CD4-positive, alpha-beta T cell treated with Interleukin-4 for 1 hour (primary cell): ENCODE measurements at regions not wholly inside any gene's neighbourhood (a gene's known extent, or its start where the extent isn't known, plus 50 kb on each side); places are given as distances from the start of the nearest gene placed in this dataset.
A peak's percentile ranks its signal among the peaks of the same experiment; 100 is the strongest.

Source experiments
- DNase-seq, 2 donors: peaks; one replicate each; pipeline ENCODE4 v3.0.0-alpha.2; 2020 to 2022

- no peak for DNase-seq
These were observed 390.6 kb upstream of the CFAP20DC start for GRCh38 chr3:59440285-59441028.

GRCh38 chr3:59438492-59438891 lies 388.7 kb upstream of the CFAP20DC start:
- no peak for DNase-seq

GRCh38 chr3:59436164-59436958 lies 386.5 kb upstream of the CFAP20DC start:
- DNase-seq, result no peak

DNA sequence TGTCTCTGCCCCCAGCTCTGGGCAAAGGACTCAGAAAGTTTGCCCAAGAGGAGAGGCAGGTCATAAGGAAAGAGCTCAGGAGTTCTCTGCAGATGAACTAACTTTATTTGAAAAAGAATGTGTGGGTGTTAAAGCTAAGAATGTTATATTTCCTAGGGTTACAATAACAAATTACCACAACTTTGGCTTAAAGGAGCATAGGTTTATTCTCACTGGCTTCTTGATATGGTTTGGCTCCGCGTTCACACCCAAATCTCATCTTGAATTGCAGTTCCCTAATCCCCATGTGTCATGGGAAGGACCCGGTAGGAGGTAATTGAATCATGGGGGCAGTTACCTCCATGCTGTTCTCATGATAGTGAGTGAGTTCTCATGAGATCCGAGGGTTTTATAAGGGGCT lies 383.7 kb upstream of the CFAP20DC start:
- no peak for DNase-seq

- no peak for DNase-seq
These were observed 382.8 kb upstream of the CFAP20DC start for GRCh38 chr3:59432665-59433064.

- DNase-seq, result no peak
These were observed 380.5 kb upstream of the CFAP20DC start for GRCh38 chr3:59430341-59430740.

DNA sequence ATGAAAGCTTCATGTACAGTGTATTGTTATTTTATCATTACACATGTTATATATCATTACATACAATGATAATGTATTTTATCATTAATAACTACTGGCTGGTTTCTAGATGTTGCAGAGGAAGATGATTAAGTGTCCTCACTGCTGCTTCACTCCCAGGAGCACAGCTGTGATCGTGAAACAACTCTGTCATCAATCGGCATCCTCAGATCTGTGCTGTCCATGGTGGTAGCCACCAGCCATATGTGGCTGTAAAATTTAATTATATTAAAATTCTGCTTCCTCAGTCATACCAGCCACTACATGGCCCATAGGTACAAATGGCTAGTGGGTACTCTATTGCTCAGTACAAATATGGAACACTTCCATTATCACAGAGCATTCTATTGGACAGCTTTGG lies 379.4 kb upstream of the CFAP20DC start:
- DNase-seq, result no peak

- DNase-seq, result no peak
These were observed 377.2 kb upstream of the CFAP20DC start for GRCh38 chr3:59426821-59427565.

DNA sequence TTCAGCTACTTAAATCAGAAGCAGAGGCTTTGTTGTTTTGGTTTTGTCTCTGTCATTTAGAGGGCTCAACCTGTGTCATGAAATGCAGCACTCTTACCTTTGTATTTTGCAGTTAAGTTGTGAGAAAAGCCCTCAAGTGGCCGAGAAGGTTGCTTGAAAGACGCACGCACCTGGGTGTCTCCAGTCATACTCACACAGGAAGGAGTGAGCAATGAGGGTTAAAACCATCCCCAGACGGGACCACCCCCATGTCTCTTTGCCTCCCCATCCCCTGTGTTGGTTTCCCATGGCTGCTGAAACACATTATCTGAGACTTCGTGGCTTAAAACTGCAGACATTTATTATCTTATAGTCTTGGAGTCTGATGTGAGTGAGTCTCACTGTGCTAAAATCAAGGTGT lies 376.1 kb upstream of the CFAP20DC start:
- peak; percentile 33 to 49 for DNase-seq

GRCh38 chr3:59425371-59425770 lies 375.5 kb upstream of the CFAP20DC start:
- no peak for DNase-seq

DNA sequence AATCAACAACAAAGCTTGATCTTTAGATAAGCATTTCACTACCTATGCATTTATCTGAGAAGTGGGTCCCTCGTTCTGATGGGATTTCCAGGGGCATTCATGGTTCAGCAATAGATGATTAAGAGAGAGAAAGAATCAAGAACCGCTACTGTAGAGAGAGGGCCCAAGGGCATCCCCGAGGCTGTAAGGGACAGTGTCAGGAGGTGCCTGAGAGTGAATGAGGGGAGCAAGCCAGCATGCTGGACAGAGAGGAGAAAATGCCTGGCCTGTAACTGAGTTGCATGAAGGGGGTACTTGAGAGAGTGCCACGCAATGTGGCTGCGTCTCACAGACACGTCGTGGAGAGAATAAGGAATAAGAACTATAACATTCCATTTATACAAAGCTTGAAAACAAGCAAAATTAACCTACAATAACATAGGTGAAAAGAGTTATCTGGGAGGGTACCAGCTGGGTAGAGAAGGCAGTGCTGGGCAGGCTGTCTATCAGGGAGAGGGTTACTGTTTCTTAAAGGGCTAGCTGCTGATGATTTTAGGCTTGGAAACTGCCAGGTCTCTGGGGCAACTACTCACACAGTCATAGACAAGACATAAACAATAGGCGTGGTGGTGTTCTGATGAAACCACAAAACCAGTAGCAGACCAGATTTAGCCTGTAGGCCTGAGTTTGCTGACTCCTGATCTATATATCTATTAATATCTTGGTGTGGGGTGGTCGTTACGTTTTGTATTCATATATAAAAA lies 374.6 kb upstream of the CFAP20DC start:
- DNase-seq, result peak; percentile 54 to 73

GRCh38 chr3:59423707-59424106 lies 373.9 kb upstream of the CFAP20DC start:
- no peak for DNase-seq

DNA sequence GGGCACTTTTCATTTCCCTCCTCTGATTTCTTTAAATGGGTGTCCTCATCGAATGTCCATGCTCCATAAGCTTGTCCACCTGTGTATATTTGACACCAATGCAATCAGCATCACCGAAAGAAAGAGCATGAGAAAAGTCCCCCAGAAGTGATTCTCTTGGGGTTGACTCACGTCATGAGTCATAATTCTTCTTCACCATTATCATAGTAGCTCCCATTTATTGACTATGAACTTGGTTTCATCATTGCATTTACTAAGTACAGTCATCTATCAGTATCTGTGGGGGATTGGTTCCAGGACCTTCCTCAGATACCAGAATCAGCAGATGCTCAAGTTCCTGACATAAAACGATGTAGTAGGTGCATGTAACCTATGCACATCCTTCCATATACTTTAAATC lies 372.5 kb upstream of the CFAP20DC start:
- DNase-seq, result no peak

- no peak for DNase-seq
These were observed 369.0 kb upstream of the CFAP20DC start for GRCh38 chr3:59418836-59419235.

- no peak for DNase-seq
These were observed 362.7 kb upstream of the CFAP20DC start for GRCh38 chr3:59412516-59412915.

GRCh38 chr3:59411694-59412093 lies 361.9 kb upstream of the CFAP20DC start:
- DNase-seq, result no peak

- DNase-seq, result no peak
These were observed 361.4 kb upstream of the CFAP20DC start for GRCh38 chr3:59411186-59411585.

GRCh38 chr3:59408047-59408624 lies 358.3 kb upstream of the CFAP20DC start:
- DNase-seq, result no peak

- no peak for DNase-seq
These were observed 357.6 kb upstream of the CFAP20DC start for GRCh38 chr3:59407425-59407824.

GRCh38 chr3:59406943-59407342 lies 357.1 kb upstream of the CFAP20DC start:
- no peak for DNase-seq

DNA sequence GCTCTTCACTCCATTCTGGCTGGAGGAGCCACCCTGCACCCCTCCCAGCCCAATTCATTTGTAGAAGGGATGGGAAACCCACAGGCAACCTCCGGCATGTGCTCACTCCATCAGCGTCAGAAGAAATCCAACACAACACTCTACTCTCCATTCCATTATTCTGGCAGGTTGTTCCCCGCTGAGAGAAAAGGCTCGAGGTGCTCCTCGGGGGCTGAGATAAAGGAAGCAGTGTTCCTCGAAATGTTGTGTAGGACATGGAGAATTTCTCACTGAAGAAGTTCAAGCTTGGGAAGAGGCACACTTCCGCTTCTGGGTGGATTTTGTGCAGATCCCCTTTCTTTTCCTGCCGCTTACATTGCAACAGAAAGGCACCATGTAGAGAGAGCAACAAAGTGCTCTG lies 355.0 kb upstream of the CFAP20DC start:
- DNase-seq, result no peak

DNA sequence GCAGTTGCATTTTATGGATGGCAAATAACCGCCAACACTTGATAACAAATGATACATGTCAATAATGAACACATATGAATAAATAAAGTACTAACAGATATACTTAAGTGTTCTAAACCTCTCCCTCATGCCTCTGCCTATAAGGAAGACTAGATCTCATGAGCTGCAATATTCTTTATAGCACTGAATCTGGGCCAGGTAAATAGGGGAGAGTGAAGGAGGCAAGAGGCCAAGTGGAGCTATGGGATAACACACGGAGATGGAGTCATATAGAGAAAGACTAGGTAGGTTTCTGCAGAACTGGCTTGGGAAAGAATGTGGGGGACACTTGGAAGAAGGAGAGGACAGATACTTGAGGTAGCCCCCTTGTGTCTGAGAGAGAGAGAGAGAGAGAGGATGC lies 354.2 kb upstream of the CFAP20DC start:
- no peak for DNase-seq

- DNase-seq, result no peak
These were observed 352.1 kb upstream of the CFAP20DC start for GRCh38 chr3:59401924-59402323.
